Type B pancreatic cell (in vitro differentiated cells): ENCODE measurements at regions not wholly inside any gene's neighbourhood (a gene's known extent, or its start where the extent isn't known, plus 50 kb on each side); places are given as distances from the start of the nearest gene placed in this dataset.

Experiments
- DNase-seq: peaks from one replicate; pipeline ENCODE4 v3.0.0; 2021; ENCODE audit warnings: mixed read lengths; ENCODE audit not compliant: unreplicated experiment; ENCODE audit errors: extremely low spot score
- H3K27ac Mint-ChIP-seq: 2 replicates; pipeline ENCODE4 v1.8.0; 2021; ENCODE audit warnings: mild to moderate bottlenecking, mixed read lengths
- H3K27me3 Mint-ChIP-seq: 2 replicates; pipeline ENCODE4 v1.8.0; 2021; ENCODE audit warnings: mixed read lengths
- H3K36me3 Mint-ChIP-seq: 2 replicates; pipeline ENCODE4 v1.8.0; 2021; ENCODE audit warnings: mixed read lengths
- H3K4me1 Mint-ChIP-seq: one replicate; pipeline ENCODE4 v1.8.0; 2021; ENCODE audit warnings: mixed read lengths; ENCODE audit not compliant: unreplicated experiment
- H3K4me3 Mint-ChIP-seq: 2 replicates; pipeline ENCODE4 v1.8.0; 2021; ENCODE audit warnings: mild to moderate bottlenecking, mixed read lengths
- H3K9me3 Mint-ChIP-seq: 2 replicates; pipeline ENCODE4 v1.8.0; 2021; ENCODE audit warnings: mixed read lengths
- TF ChIP-seq, protein P1 (sequence below): fragments of 200-600 bp; sonication (generic); conservative IDR thresholded peaks from 2 replicates; pipeline ENCODE4 v1.5.0; 2021; ENCODE audit warnings: antibody characterized with exemption, mild to moderate bottlenecking

- DNase-seq, result no peak
- Mint-ChIP-seq H3K4me1 (peaks cover 29% of the 10 kb centered on the region), H3K4me3 (no peak overlapping the region), H3K36me3 (no peaks in the 10 kb centered on the region), H3K27me3 (peaks cover 7% of the 10 kb centered on the region), H3K9me3 (no peaks in the 10 kb centered on the region), H3K27ac (no peak overlapping the region)
- TF ChIP-seq, protein P1, sequence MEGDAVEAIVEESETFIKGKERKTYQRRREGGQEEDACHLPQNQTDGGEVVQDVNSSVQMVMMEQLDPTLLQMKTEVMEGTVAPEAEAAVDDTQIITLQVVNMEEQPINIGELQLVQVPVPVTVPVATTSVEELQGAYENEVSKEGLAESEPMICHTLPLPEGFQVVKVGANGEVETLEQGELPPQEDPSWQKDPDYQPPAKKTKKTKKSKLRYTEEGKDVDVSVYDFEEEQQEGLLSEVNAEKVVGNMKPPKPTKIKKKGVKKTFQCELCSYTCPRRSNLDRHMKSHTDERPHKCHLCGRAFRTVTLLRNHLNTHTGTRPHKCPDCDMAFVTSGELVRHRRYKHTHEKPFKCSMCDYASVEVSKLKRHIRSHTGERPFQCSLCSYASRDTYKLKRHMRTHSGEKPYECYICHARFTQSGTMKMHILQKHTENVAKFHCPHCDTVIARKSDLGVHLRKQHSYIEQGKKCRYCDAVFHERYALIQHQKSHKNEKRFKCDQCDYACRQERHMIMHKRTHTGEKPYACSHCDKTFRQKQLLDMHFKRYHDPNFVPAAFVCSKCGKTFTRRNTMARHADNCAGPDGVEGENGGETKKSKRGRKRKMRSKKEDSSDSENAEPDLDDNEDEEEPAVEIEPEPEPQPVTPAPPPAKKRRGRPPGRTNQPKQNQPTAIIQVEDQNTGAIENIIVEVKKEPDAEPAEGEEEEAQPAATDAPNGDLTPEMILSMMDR, result no peak
These were observed 651.5 kb downstream of the TLE1 start for GRCh38 chr9:81037889-81038288.

- TF ChIP-seq, protein P1, result no peak
- Mint-ChIP-seq H3K4me3 (no peak overlapping the region), H3K27ac (no peak overlapping the region)
These were observed 653.7 kb downstream of the TLE1 start for GRCh38 chr9:81035601-81036000.

DNA sequence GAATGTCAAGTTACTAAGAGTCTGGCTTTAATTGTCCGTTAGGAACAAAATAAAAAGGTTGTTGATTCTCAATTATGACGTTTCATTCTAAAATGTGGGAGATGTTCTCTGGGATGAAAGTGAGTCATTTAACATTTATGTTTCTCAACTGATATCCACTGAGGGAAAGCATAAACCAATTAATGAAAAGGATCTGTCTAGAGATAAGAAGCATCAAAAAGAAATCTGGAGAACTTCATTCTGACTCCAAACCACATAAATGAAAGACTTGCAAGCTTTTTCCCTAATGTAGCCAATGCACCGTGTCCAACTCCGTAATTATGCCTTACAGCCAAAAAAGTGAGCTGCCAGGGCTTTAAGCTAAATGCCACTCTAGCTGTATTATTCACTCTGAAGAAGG lies 654.2 kb downstream of the TLE1 start:
- Mint-ChIP-seq H3K4me1 (peaks cover 37% of the 10 kb centered on the region), H3K4me3 (no peak overlapping the region), H3K9me3 (no peaks in the 10 kb centered on the region), H3K27ac (no peak overlapping the region), H3K27me3 (peaks cover 10% of the 10 kb centered on the region), H3K36me3 (no peaks in the 10 kb centered on the region)
- DNase-seq, result no peak
- TF ChIP-seq, protein P1, result no peak

More at GRCh38 chr9:81035601-81036000, 653.7 kb downstream of the TLE1 start:
- DNase-seq, result no peak
- Mint-ChIP-seq H3K4me1 (peaks cover 37% of the 10 kb centered on the region), H3K36me3 (no peaks in the 10 kb centered on the region), H3K9me3 (no peaks in the 10 kb centered on the region), H3K27me3 (peaks cover 9% of the 10 kb centered on the region)

DNA sequence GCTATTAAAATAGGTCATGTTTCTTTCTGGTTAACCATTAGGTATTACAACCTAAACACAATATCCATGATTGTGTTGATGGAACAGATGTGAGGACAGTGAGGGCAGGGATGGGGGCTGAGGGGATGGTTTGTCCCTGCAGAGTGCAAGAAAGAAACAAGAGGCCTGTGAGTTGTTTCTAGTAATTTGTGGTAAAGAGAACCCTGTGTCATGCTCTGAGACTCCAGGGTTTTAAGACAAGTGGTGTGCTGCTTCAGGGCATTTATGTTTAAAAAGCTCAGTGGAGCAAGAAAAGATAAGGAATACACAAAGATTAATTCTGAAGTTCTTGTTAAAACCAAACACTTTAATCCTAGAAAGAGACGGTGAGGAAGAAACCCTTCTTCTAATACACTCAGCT lies 656.5 kb downstream of the TLE1 start:
- TF ChIP-seq, protein P1, result no peak
- Mint-ChIP-seq H3K4me1 (peaks cover 30% of the 10 kb centered on the region), H3K4me3 (peak overlapping the region; percentile 16), H3K36me3 (no peaks in the 10 kb centered on the region), H3K27me3 (peaks cover 7% of the 10 kb centered on the region), H3K9me3 (no peaks in the 10 kb centered on the region), H3K27ac (no peak overlapping the region)
- DNase-seq, result no peak

GRCh38 chr9:81032030-81032572 lies 657.2 kb downstream of the TLE1 start:
- TF ChIP-seq, protein P1, result no peak
- H3K27ac Mint-ChIP-seq, result no peak overlapping the region

More at GRCh38 chr9:81032030-81032572, 657.2 kb downstream of the TLE1 start:
- DNase-seq, result no peak
- peaks cover 28% of the 10 kb centered on the region for H3K4me1 Mint-ChIP-seq
- H3K27me3 Mint-ChIP-seq, result peaks cover 5% of the 10 kb centered on the region
- no peak overlapping the region for H3K4me3 Mint-ChIP-seq
- no peaks in the 10 kb centered on the region for H3K36me3 Mint-ChIP-seq
- no peaks in the 10 kb centered on the region for H3K9me3 Mint-ChIP-seq
